ENCODE measurements at regions not wholly inside any gene's neighbourhood (a gene's known extent, or its start where the extent isn't known, plus 50 kb on each side); places are given as distances from the start of the nearest gene placed in this dataset.

- no peak overlapping the region for H3K27ac ChIP-seq (ENCODE audit: low read depth, low read length)
- peaks cover 4% of the 10 kb centered on the region for H3K9me3 ChIP-seq (ENCODE audit: control insufficient read depth, insufficient read depth, low read length)
- H3K27me3 ChIP-seq (ENCODE audit: control insufficient read depth, insufficient read depth, low read length): no peaks in the 10 kb centered on the region
- no peak overlapping the region for H3K4me3 ChIP-seq (ENCODE audit: low read depth, low read length)
- POLR2A ChIA-PET: no interaction called here
- CTCF ChIA-PET: no interaction called here
- TF ChIP-seq CTCF (IDR thresholded peaks at IDR 0.05; ENCODE audit: low read depth, low read length): no peak
- DNase-seq (ENCODE audit: low read depth, low spot score): no peak
Observed at GRCh38 chr10:107749235-107749634, 584.7 kb upstream of the SORCS1 start.

GRCh38 chr10:107747851-107748250, 583.3 kb upstream of the SORCS1 start:
- ChIA-PET CTCF (no interaction called here), POLR2A (no interaction called here)
- H3K9me3 ChIP-seq (ENCODE audit: control insufficient read depth, insufficient read depth, low read length): peaks cover 4% of the 10 kb centered on the region
- TF ChIP-seq CTCF (IDR thresholded peaks at IDR 0.05; ENCODE audit: low read depth, low read length): no peak
- no peak overlapping the region for H3K4me3 ChIP-seq (ENCODE audit: low read depth, low read length)
- DNase-seq (ENCODE audit: low read depth, low spot score): no peak
- no peaks in the 10 kb centered on the region for H3K27me3 ChIP-seq (ENCODE audit: control insufficient read depth, insufficient read depth, low read length)
- H3K27ac ChIP-seq (ENCODE audit: low read depth, low read length): no peak overlapping the region

- Histone ChIP-seq H3K27ac (ENCODE audit: low read depth, low read length) (no peak overlapping the region), H3K9me3 (ENCODE audit: control insufficient read depth, insufficient read depth, low read length) (no peaks in the 10 kb centered on the region), H3K4me3 (ENCODE audit: low read depth, low read length) (no peak overlapping the region), H3K27me3 (ENCODE audit: control insufficient read depth, insufficient read depth, low read length) (no peaks in the 10 kb centered on the region)
- ChIA-PET POLR2A (no interaction called here), CTCF (no interaction called here)
- TF ChIP-seq CTCF (IDR thresholded peaks at IDR 0.05; ENCODE audit: low read depth, low read length): no peak
- no peak for DNase-seq (ENCODE audit: low read depth, low spot score)
Observed at GRCh38 chr10:107741971-107742370, 577.5 kb upstream of the SORCS1 start.

- H3K27ac ChIP-seq (ENCODE audit: low read depth, low read length): no peak overlapping the region
- no peak for DNase-seq (ENCODE audit: low read depth, low spot score)
- no peaks in the 10 kb centered on the region for H3K9me3 ChIP-seq (ENCODE audit: control insufficient read depth, insufficient read depth, low read length)
- no peak for TF ChIP-seq CTCF (IDR thresholded peaks at IDR 0.05; ENCODE audit: low read depth, low read length)
- no peaks in the 10 kb centered on the region for H3K27me3 ChIP-seq (ENCODE audit: control insufficient read depth, insufficient read depth, low read length)
- ChIA-PET POLR2A (no interaction called here), CTCF (no interaction called here)
- no peak overlapping the region for H3K4me3 ChIP-seq (ENCODE audit: low read depth, low read length)
Observed at GRCh38 chr10:107740962-107741690, 576.6 kb upstream of the SORCS1 start.

- TF ChIP-seq CTCF (IDR thresholded peaks at IDR 0.05; ENCODE audit: low read depth, low read length): no peak
- Histone ChIP-seq H3K4me3 (ENCODE audit: low read depth, low read length) (no peak overlapping the region), H3K27me3 (ENCODE audit: control insufficient read depth, insufficient read depth, low read length) (no peaks in the 10 kb centered on the region), H3K27ac (ENCODE audit: low read depth, low read length) (no peak overlapping the region), H3K9me3 (ENCODE audit: control insufficient read depth, insufficient read depth, low read length) (no peaks in the 10 kb centered on the region)
- ChIA-PET CTCF (no interaction called here), POLR2A (no interaction called here)
- DNase-seq (ENCODE audit: low read depth, low spot score): no peak
Observed at GRCh38 chr10:107739951-107740350, 575.4 kb upstream of the SORCS1 start.
